ENCODE measurements at regions not wholly inside any gene's neighbourhood (a gene's known extent, or its start where the extent isn't known, plus 50 kb on each side); places are given as distances from the start of the nearest gene placed in this dataset.
"Not testable (repeated sequence)": the region's sequence is repeated elsewhere in the genome, so short reads cannot be mapped to it uniquely, and the experiment has no call there.

GRCh38 chr13:52211416-52211776 is 52.0 kb upstream of the NEK3 start:
- H3K36me3 Mint-ChIP-seq (ENCODE audit: low read depth); H3K9me3 Mint-ChIP-seq; DNase-seq (ENCODE audit: low spot score); H3K9me2 ChIP-seq (ENCODE audit: insufficient read depth); H3K4me3 Mint-ChIP-seq; H3K27ac Mint-ChIP-seq; H2AFZ ChIP-seq; H3K4me1 ChIP-seq (ENCODE audit: insufficient read depth); H3K4me1 Mint-ChIP-seq; H3K36me3 ChIP-seq (ENCODE audit: insufficient read depth); H3K27me3 Mint-ChIP-seq (ENCODE audit: insufficient read depth, low read depth, poor library complexity); H3K4me3 ChIP-seq; H4K20me1 ChIP-seq (replicated peaks; ENCODE audit: insufficient read depth); H3K79me2 ChIP-seq (replicated peaks; ENCODE audit: insufficient read depth); H3F3A ChIP-seq (replicated peaks; ENCODE audit: low read depth); H3K4me2 ChIP-seq; H3K27ac ChIP-seq (ENCODE audit: low read depth); H3K27me3 ChIP-seq (ENCODE audit: insufficient read depth): not testable (repeated sequence)
- ATAC-seq, result peak; percentile 46; the same call in 2 of the 3 replicates

- not testable (repeated sequence) for H3K79me2 ChIP-seq (replicated peaks; ENCODE audit: insufficient read depth); H3K9me2 ChIP-seq (ENCODE audit: insufficient read depth); H3K9me3 Mint-ChIP-seq; H3K4me3 Mint-ChIP-seq; H3K36me3 Mint-ChIP-seq (ENCODE audit: low read depth); H3K27ac ChIP-seq (ENCODE audit: low read depth); H3K27me3 Mint-ChIP-seq (ENCODE audit: insufficient read depth, low read depth, poor library complexity); H2AFZ ChIP-seq; H3K27ac Mint-ChIP-seq; H3K4me2 ChIP-seq; H3K4me1 ChIP-seq (ENCODE audit: insufficient read depth); H3K36me3 ChIP-seq (ENCODE audit: insufficient read depth); H3K27me3 ChIP-seq (ENCODE audit: insufficient read depth); H4K20me1 ChIP-seq (replicated peaks; ENCODE audit: insufficient read depth); H3K4me3 ChIP-seq; DNase-seq (ENCODE audit: low spot score); H3K4me1 Mint-ChIP-seq; H3F3A ChIP-seq (replicated peaks; ENCODE audit: low read depth); ATAC-seq
Observed at GRCh38 chr13:52210564-52211415, 51.4 kb upstream of the NEK3 start.

Measured in GM23338 (cell line).